OCI-LY3 (cell line): ENCODE measurements at regions not wholly inside any gene's neighbourhood (a gene's known extent, or its start where the extent isn't known, plus 50 kb on each side); places are given as distances from the start of the nearest gene placed in this dataset.
A peak's percentile ranks its signal among the peaks of the same experiment; 100 is the strongest.

Source experiments
- H2AFZ ChIP-seq: fragments of 200-600, 300-600 bp; shearing (Covaris generic); 2 replicates; pipeline ENCODE4 v1.6.0; 2014; ENCODE audit warnings: antibody characterized with exemption, low read depth, low read length
- H3K27ac ChIP-seq: fragments of 200-600, 300-600 bp; sonication (generic); 2 replicates; pipeline ENCODE4 v1.5.1; 2014; ENCODE audit warnings: mild to moderate bottlenecking, low read length, moderate library complexity, mixed read lengths
- H3K27me3 ChIP-seq: fragments of 200-600, 300-600 bp; sonication (generic); 2 replicates; pipeline ENCODE4 v1.6.1; 2014; ENCODE audit warnings: low read depth, low read length, mixed read lengths
- H3K36me3 ChIP-seq: fragments of 200-600, 300-600 bp; sonication (generic); replicated peaks from 2 replicates; pipeline ENCODE3; 2014; ENCODE audit warnings: low read depth, low read length, mixed read lengths
- H3K4me1 ChIP-seq: fragments of 300-600, 200-600 bp; sonication (generic); 2 replicates; pipeline ENCODE4 v1.6.1; 2014; ENCODE audit warnings: low read length, mixed read lengths
- H3K4me2 ChIP-seq: fragments of 200-600, 300-600 bp; sonication (generic); 2 replicates; pipeline ENCODE4 v1.6.1; 2014; ENCODE audit warnings: low read length, mixed read lengths
- H3K4me3 ChIP-seq: fragments of 300-600, 200-600 bp; sonication (generic); 2 replicates; pipeline ENCODE4 v1.5.1; 2014; ENCODE audit warnings: antibody characterized with exemption, mild to moderate bottlenecking, low read length, moderate library complexity
- H3K79me2 ChIP-seq: fragments of 300-600, 200-600 bp; shearing (Covaris generic); 2 replicates; pipeline ENCODE4 v1.6.1; 2014; ENCODE audit warnings: mild to moderate bottlenecking, low read length, mixed read lengths
- H3K9ac ChIP-seq: fragments of 300-600, 200-600 bp; shearing (Covaris generic); 2 replicates; pipeline ENCODE4 v1.6.0; 2014; ENCODE audit warnings: mild to moderate bottlenecking, low read length, moderate library complexity
- H3K9me3 ChIP-seq: fragments of 200-600, 300-600 bp; shearing (Covaris generic); 2 replicates; pipeline ENCODE4 v1.6.1; 2014; ENCODE audit warnings: low read length, mixed read lengths; ENCODE audit not compliant: insufficient read depth
- H4K20me1 ChIP-seq: fragments of 200-600, 300-600 bp; sonication (generic); 2 replicates; pipeline ENCODE4 v1.6.1; 2016; ENCODE audit warnings: low read length, mixed read lengths; ENCODE audit not compliant: insufficient read depth
- CTCF ChIP-seq: fragments of 200-600, 300-600 bp; sonication (generic); IDR thresholded peaks from 2 replicates; pipeline ENCODE4 v1.5.1; 2014; ENCODE audit warnings: antibody characterized with exemption, low read length, low read depth
- EZH2phosphoT487 ChIP-seq: fragments of 200-600 bp; shearing (Covaris generic); IDR thresholded peaks from 2 replicates; pipeline ENCODE4 v1.6.1; 2018; ENCODE audit warnings: antibody characterized with exemption, mixed run types, low read depth

DNA sequence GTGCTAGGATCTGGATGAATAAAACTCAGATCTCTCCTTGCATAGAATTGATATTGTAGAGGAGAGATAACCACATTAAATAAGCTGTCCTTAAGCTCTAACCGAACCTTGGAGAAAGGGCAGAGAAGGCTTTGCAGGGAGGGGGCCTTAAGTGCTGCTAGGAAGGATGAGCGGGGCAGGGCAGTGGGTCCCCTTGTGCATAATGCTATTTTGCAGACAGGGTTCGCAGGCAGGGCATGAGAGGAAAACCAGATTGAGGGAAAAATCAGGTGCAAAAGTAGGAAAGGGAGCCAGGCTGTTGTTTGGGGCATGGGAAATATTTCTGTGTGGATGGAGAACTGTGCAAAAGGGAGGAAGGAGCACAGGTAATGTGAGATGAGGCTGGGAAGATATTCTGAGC lies 383.0 kb upstream of the JARID2 start:
- Histone ChIP-seq H3K27ac (no peak overlapping the region), H2AFZ (no peak overlapping the region), H4K20me1 (no peaks in the 10 kb centered on the region), H3K4me3 (no peak overlapping the region), H3K4me1 (peaks cover 10% of the 10 kb centered on the region), H3K4me2 (no peak overlapping the region), H3K79me2 (no peaks in the 10 kb centered on the region), H3K27me3 (no peaks in the 10 kb centered on the region), H3K36me3 (no peaks in the 10 kb centered on the region), H3K9ac (no peak overlapping the region), H3K9me3 (no peaks in the 10 kb centered on the region)
- no peak for TF ChIP-seq EZH2phosphoT487
- no peak for TF ChIP-seq CTCF

GRCh38 chr6:14863902-14864850 lies 381.7 kb upstream of the JARID2 start:
- Histone ChIP-seq H3K4me1 (peaks cover 9% of the 10 kb centered on the region), H3K27ac (no peak overlapping the region), H3K9me3 (no peaks in the 10 kb centered on the region), H3K36me3 (no peaks in the 10 kb centered on the region), H3K4me2 (no peak overlapping the region), H4K20me1 (no peaks in the 10 kb centered on the region), H3K79me2 (no peaks in the 10 kb centered on the region), H3K27me3 (no peaks in the 10 kb centered on the region), H3K9ac (no peak overlapping the region), H2AFZ (no peak overlapping the region), H3K4me3 (no peak overlapping the region)
- TF ChIP-seq EZH2phosphoT487 (no peak), CTCF (no peak)

DNA sequence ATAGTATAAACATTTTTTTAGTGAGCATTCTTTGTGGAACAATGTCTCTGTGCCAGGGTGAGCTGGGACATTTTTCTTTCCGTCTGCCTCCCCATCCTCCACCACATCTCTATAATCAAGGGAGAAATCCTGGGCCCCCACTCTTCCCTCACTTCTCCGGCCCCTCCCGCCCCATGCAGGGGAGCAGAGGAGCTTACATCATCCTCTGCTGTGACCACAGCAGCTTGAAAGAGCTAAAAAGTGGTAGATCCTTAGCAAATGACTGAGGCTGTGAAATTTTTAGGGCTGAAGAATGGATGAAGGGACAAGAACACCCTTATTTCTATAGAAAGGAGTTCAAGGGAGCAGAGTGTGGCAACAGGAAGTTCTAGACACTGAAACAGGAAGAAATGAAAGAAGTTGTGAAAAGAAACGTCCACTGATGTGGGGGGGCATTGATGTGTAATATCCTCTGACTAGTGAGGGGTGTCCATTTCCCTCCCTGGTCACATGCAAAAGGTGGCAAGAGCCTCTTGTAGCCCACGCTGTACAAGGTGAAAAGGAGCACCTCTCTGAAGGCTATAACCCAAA lies 380.3 kb upstream of the JARID2 start:
- Histone ChIP-seq H3K27me3 (no peaks in the 10 kb centered on the region), H2AFZ (peak overlapping the region; percentile 52; the same call in 1 of the 2 replicates), H3K27ac (no peak overlapping the region), H3K9ac (no peak overlapping the region), H3K9me3 (no peaks in the 10 kb centered on the region), H3K36me3 (no peaks in the 10 kb centered on the region), H4K20me1 (no peaks in the 10 kb centered on the region), H3K79me2 (no peaks in the 10 kb centered on the region), H3K4me2 (peak overlapping the region; percentile 32), H3K4me1 (peaks cover 9% of the 10 kb centered on the region), H3K4me3 (no peak overlapping the region)
- TF ChIP-seq CTCF (no peak), EZH2phosphoT487 (no peak)

- Histone ChIP-seq H3K27ac (no peak overlapping the region), H3K27me3 (no peaks in the 10 kb centered on the region), H3K9ac (no peak overlapping the region), H3K9me3 (no peaks in the 10 kb centered on the region), H3K4me3 (no peak overlapping the region), H3K79me2 (no peaks in the 10 kb centered on the region), H3K4me2 (no peak overlapping the region), H3K4me1 (peaks cover 16% of the 10 kb centered on the region), H2AFZ (no peak overlapping the region), H4K20me1 (no peaks in the 10 kb centered on the region), H3K36me3 (no peaks in the 10 kb centered on the region)
- TF ChIP-seq EZH2phosphoT487 (no peak), CTCF (no peak)
Observed at GRCh38 chr6:14867802-14868201, 378.1 kb upstream of the JARID2 start.
